HUES64 (cell line): ENCODE measurements at regions not wholly inside any gene's neighbourhood (a gene's known extent, or its start where the extent isn't known, plus 50 kb on each side); places are given as distances from the start of the nearest gene placed in this dataset.

ENCODE experiments used
- H3K27ac ChIP-seq: 2 replicates; pipeline ENCODE4 v1.7.0; 2013; ENCODE audit warnings: low read depth, low read length, inconsistent platforms
- H3K27me3 ChIP-seq: 2 replicates; pipeline ENCODE4 v1.6.1; 2013; ENCODE audit warnings: mild to moderate bottlenecking, low read length; ENCODE audit not compliant: insufficient read depth
- H3K36me3 ChIP-seq: 2 replicates; pipeline ENCODE4 v1.6.1; 2013; ENCODE audit warnings: mild to moderate bottlenecking, low read length; ENCODE audit not compliant: insufficient read depth
- H3K4me1 ChIP-seq: 2 replicates; pipeline ENCODE4 v1.6.1; 2013; ENCODE audit warnings: mild to moderate bottlenecking, low read length, moderate library complexity; ENCODE audit not compliant: insufficient read depth
- H3K4me3 ChIP-seq: 2 replicates; pipeline ENCODE4 v1.5.1; 2013; ENCODE audit warnings: mild to moderate bottlenecking, low read length, moderate library complexity
- H3K9ac ChIP-seq: 2 replicates; pipeline ENCODE4 v1.6.1; 2013; ENCODE audit warnings: mild to moderate bottlenecking, low read depth, low read length
- H3K9me3 ChIP-seq: 2 replicates; pipeline ENCODE4 v1.6.1; 2013; ENCODE audit warnings: low read depth, low read length; ENCODE audit not compliant: insufficient read depth
- WGBS: fragments of 150-250, 120-280 bp; methylation state at CpG from one replicate; pipeline ENCODE4 v1.1.7; 2013; ENCODE audit warnings: missing lambda C conversion rate; 5-methylcytosine and 5-hydroxymethylcytosine counted together

- Histone ChIP-seq H3K4me3 (no peak overlapping the region), H3K27ac (no peak overlapping the region), H3K9ac (no peak overlapping the region), H3K9me3 (no peaks in the 10 kb centered on the region), H3K27me3 (no peaks in the 10 kb centered on the region), H3K4me1 (peaks cover 8% of the 10 kb centered on the region; the same call in 1 of the 2 replicates), H3K36me3 (no peaks in the 10 kb centered on the region)
- 85% methylated on average over 1 of the region's 1 CpG for WGBS
Measured at GRCh38 chr13:90792335-90792734, 555.2 kb upstream of the MIR17HG start.

GRCh38 chr13:90793261-90793820, 554.1 kb upstream of the MIR17HG start:
- Histone ChIP-seq H3K36me3 (no peaks in the 10 kb centered on the region), H3K9me3 (no peaks in the 10 kb centered on the region), H3K4me1 (peaks cover 8% of the 10 kb centered on the region; the same call in 1 of the 2 replicates), H3K4me3 (no peak overlapping the region), H3K9ac (no peak overlapping the region), H3K27ac (no peak overlapping the region), H3K27me3 (no peaks in the 10 kb centered on the region)
- 91% methylated on average over 2 of the region's 3 CpGs for WGBS

- H3K4me1 ChIP-seq = peaks cover 8% of the 10 kb centered on the region; the same call in 1 of the 2 replicates
- no peaks in the 10 kb centered on the region for H3K27me3 ChIP-seq
- no peaks in the 10 kb centered on the region for H3K9me3 ChIP-seq
- no peak overlapping the region for H3K9ac ChIP-seq
- H3K36me3 ChIP-seq = no peaks in the 10 kb centered on the region
- H3K4me3 ChIP-seq = no peak overlapping the region
- H3K27ac ChIP-seq = no peak overlapping the region
- WGBS = 92% methylated on average over 4 of the region's 4 CpGs
Measured at GRCh38 chr13:90796474-90796873, 551.0 kb upstream of the MIR17HG start.

- 97% methylated on average over 2 of the region's 2 CpGs for WGBS
Measured at GRCh38 chr13:90797335-90797734, 550.2 kb upstream of the MIR17HG start.

GRCh38 chr13:90798381-90798780, 549.1 kb upstream of the MIR17HG start:
- Histone ChIP-seq H3K9me3 (no peaks in the 10 kb centered on the region), H3K4me1 (no peaks in the 10 kb centered on the region), H3K4me3 (no peak overlapping the region), H3K27ac (no peak overlapping the region), H3K9ac (no peak overlapping the region), H3K27me3 (no peaks in the 10 kb centered on the region), H3K36me3 (no peaks in the 10 kb centered on the region)
- 93% methylated on average over 3 of the region's 3 CpGs for WGBS

More at GRCh38 chr13:90797335-90797734, 550.2 kb upstream of the MIR17HG start:
- no peaks in the 10 kb centered on the region for H3K36me3 ChIP-seq
- no peaks in the 10 kb centered on the region for H3K9me3 ChIP-seq
- no peaks in the 10 kb centered on the region for H3K27me3 ChIP-seq
- no peak overlapping the region for H3K4me3 ChIP-seq
- H3K9ac ChIP-seq = no peak overlapping the region
- H3K27ac ChIP-seq = no peak overlapping the region
- peaks cover 3% of the 10 kb centered on the region; the same call in 1 of the 2 replicates for H3K4me1 ChIP-seq

GRCh38 chr13:90800082-90800746, 547.3 kb upstream of the MIR17HG start:
- Histone ChIP-seq H3K9me3 (no peaks in the 10 kb centered on the region), H3K36me3 (no peaks in the 10 kb centered on the region), H3K4me1 (no peaks in the 10 kb centered on the region), H3K27ac (no peak overlapping the region), H3K27me3 (no peaks in the 10 kb centered on the region), H3K4me3 (no peak overlapping the region), H3K9ac (no peak overlapping the region)
- 65% methylated on average over 3 of the region's 3 CpGs for WGBS

GRCh38 chr13:90801621-90802020, 545.9 kb upstream of the MIR17HG start:
- Histone ChIP-seq H3K27me3 (no peaks in the 10 kb centered on the region), H3K27ac (no peak overlapping the region), H3K36me3 (no peaks in the 10 kb centered on the region), H3K9me3 (no peaks in the 10 kb centered on the region), H3K4me3 (no peak overlapping the region), H3K9ac (no peak overlapping the region), H3K4me1 (no peaks in the 10 kb centered on the region)
- WGBS = 93% methylated on average over 7 of the region's 7 CpGs

GRCh38 chr13:90803210-90803609, 544.3 kb upstream of the MIR17HG start:
- Histone ChIP-seq H3K4me1 (no peaks in the 10 kb centered on the region), H3K9ac (no peak overlapping the region), H3K27me3 (no peaks in the 10 kb centered on the region), H3K27ac (no peak overlapping the region), H3K4me3 (no peak overlapping the region), H3K36me3 (no peaks in the 10 kb centered on the region), H3K9me3 (no peaks in the 10 kb centered on the region)
- 83% methylated on average over 1 of the region's 2 CpGs for WGBS

- Histone ChIP-seq H3K27me3 (no peaks in the 10 kb centered on the region), H3K4me3 (no peak overlapping the region), H3K36me3 (no peaks in the 10 kb centered on the region), H3K9ac (no peak overlapping the region), H3K9me3 (no peaks in the 10 kb centered on the region), H3K4me1 (no peaks in the 10 kb centered on the region), H3K27ac (no peak overlapping the region)
- no CpG with 5 or more reads among the region's 1 CpG for WGBS
Measured at GRCh38 chr13:90806016-90806615, 541.4 kb upstream of the MIR17HG start.

- Histone ChIP-seq H3K36me3 (no peaks in the 10 kb centered on the region), H3K4me3 (no peak overlapping the region), H3K27ac (no peak overlapping the region), H3K27me3 (no peaks in the 10 kb centered on the region), H3K9me3 (no peaks in the 10 kb centered on the region), H3K4me1 (no peaks in the 10 kb centered on the region), H3K9ac (no peak overlapping the region)
- 81% methylated on average over 2 of the region's 2 CpGs for WGBS
Measured at GRCh38 chr13:90806892-90807291, 540.6 kb upstream of the MIR17HG start.

GRCh38 chr13:90808838-90809237, 538.6 kb upstream of the MIR17HG start:
- H3K27ac ChIP-seq = no peak overlapping the region
- H3K27me3 ChIP-seq = no peaks in the 10 kb centered on the region
- H3K9ac ChIP-seq = no peak overlapping the region
- H3K4me1 ChIP-seq = no peaks in the 10 kb centered on the region
- H3K4me3 ChIP-seq = no peak overlapping the region
- no peaks in the 10 kb centered on the region for H3K36me3 ChIP-seq
- H3K9me3 ChIP-seq = no peaks in the 10 kb centered on the region
